Kidney epithelial cell (primary cell): ENCODE measurements at regions not wholly inside any gene's neighbourhood (a gene's known extent, or its start where the extent isn't known, plus 50 kb on each side); places are given as distances from the start of the nearest gene placed in this dataset.

Experiments used
- DNase-seq: peaks from one replicate; pipeline ENCODE4 v3.0.0-alpha.2; 2010; ENCODE audit warnings: low read depth
- H3K27me3 ChIP-seq: 2 replicates; pipeline ENCODE4 v1.6.0; 2011; ENCODE audit warnings: low read length; ENCODE audit not compliant: control insufficient read depth, insufficient read depth
- H3K36me3 ChIP-seq: 2 replicates; pipeline ENCODE4 v1.5.1; 2011; ENCODE audit warnings: low read length; ENCODE audit not compliant: control insufficient read depth, insufficient read depth
- H3K4me3 ChIP-seq: 2 replicates; pipeline ENCODE4 v1.5.1; 2011; ENCODE audit warnings: low read depth, mild to moderate bottlenecking, control low read depth, low read length
- TF ChIP-seq, protein P1 (sequence below): IDR thresholded peaks from 2 replicates; pipeline ENCODE4 v1.5.1; 2011; ENCODE audit warnings: mild to moderate bottlenecking, moderate library complexity, low read length, control low read depth, inconsistent platforms; ENCODE audit not compliant: insufficient read depth, poor library complexity, severe bottlenecking

GRCh38 chr15:93247466-93248121 is 158.6 kb upstream of the RGMA start:
- Histone ChIP-seq H3K4me3 (no peak overlapping the region), H3K36me3 (no peaks in the 10 kb centered on the region), H3K27me3 (peaks cover 2% of the 10 kb centered on the region)
- no peak for DNase-seq
- TF ChIP-seq, protein P1, sequence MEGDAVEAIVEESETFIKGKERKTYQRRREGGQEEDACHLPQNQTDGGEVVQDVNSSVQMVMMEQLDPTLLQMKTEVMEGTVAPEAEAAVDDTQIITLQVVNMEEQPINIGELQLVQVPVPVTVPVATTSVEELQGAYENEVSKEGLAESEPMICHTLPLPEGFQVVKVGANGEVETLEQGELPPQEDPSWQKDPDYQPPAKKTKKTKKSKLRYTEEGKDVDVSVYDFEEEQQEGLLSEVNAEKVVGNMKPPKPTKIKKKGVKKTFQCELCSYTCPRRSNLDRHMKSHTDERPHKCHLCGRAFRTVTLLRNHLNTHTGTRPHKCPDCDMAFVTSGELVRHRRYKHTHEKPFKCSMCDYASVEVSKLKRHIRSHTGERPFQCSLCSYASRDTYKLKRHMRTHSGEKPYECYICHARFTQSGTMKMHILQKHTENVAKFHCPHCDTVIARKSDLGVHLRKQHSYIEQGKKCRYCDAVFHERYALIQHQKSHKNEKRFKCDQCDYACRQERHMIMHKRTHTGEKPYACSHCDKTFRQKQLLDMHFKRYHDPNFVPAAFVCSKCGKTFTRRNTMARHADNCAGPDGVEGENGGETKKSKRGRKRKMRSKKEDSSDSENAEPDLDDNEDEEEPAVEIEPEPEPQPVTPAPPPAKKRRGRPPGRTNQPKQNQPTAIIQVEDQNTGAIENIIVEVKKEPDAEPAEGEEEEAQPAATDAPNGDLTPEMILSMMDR = no peak

DNA sequence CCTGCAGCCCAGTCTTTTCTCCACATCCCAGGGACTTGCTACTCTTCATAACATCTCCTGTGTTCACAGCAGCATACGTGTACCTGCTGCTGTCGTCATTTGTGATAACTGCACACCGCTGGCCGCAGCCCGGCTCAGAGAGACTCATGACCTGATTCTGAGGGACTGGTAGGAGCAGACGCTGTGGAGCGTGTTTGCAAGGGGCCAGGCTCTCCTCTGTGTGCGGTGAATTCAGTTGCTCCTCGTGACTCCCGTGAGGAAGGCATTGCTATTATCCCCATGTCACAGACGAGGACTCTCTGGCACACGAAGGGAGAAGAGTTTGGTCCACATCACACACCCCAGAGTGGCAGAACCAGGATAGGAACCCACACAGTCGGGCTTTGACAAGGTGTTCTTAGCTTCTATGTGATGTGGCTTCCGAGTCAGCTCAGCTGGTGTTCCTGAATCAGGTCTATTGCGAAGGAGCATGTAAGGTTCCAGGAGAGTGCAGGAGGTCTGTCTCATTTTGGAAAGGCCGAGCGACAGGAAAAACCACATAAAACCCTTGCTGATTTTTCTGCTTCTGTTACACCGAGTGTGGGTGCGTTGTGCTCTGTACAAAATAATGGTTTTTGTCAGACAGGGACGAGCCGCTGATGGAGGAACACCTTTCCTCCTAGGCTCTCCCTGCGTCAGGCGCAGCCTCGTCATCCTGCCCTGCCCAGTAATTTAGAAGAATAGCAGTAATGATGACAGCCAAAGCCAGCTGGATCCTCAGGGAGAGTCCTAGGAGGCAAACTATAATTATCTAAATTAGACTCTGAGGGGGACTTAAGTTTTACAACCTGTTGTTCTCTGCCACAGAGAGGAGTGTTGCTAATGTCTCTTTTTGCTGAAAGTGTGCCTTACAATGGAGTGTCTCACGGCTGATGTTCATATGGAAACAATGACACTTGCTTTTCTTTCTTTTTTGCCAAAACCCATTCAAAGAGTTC is 157.5 kb upstream of the RGMA start:
- H3K36me3 ChIP-seq = no peaks in the 10 kb centered on the region
- peaks cover 2% of the 10 kb centered on the region for H3K27me3 ChIP-seq
- TF ChIP-seq, protein P1 = no peak
- DNase-seq = no peak
- no peak overlapping the region for H3K4me3 ChIP-seq

GRCh38 chr15:93245661-93246042 is 156.6 kb upstream of the RGMA start:
- Histone ChIP-seq H3K4me3 (no peak overlapping the region), H3K27me3 (peaks cover 2% of the 10 kb centered on the region), H3K36me3 (no peaks in the 10 kb centered on the region)
- TF ChIP-seq, protein P1 = no peak
- no peak for DNase-seq

GRCh38 chr15:93244696-93245660 is 156.0 kb upstream of the RGMA start:
- TF ChIP-seq, protein P1 = no peak
- Histone ChIP-seq H3K4me3 (no peak overlapping the region), H3K36me3 (no peaks in the 10 kb centered on the region), H3K27me3 (peaks cover 2% of the 10 kb centered on the region)
- no peak for DNase-seq

GRCh38 chr15:93243573-93243972 is 154.6 kb upstream of the RGMA start:
- TF ChIP-seq, protein P1 = no peak
- DNase-seq = no peak
- Histone ChIP-seq H3K27me3 (peaks cover 2% of the 10 kb centered on the region), H3K36me3 (no peaks in the 10 kb centered on the region), H3K4me3 (no peak overlapping the region)
